Gastrocnemius medialis (tissue), 4 donors: ENCODE measurements at regions not wholly inside any gene's neighbourhood (a gene's known extent, or its start where the extent isn't known, plus 50 kb on each side); places are given as distances from the start of the nearest gene placed in this dataset.

Experiments
- ATAC-seq, 2 donors: fragments of 150-250 bp; one replicate each; pipeline ENCODE4 v1.9.1; 2016
- DNase-seq, 2 donors: peaks; one replicate each; pipeline ENCODE4 v3.0.0-alpha.2; 2019
- H3K27ac ChIP-seq, 4 donors: fragments of 200-600 bp; sonication (generic); 1 replicate in 1 of 4; 2 replicates in 3 of 4; pipeline ENCODE4 v1.5.1; 2016 to 2018; ENCODE audit warnings: mild to moderate bottlenecking in 2 of 4, moderate library complexity in 1 of 4
- H3K27me3 ChIP-seq, 3 donors: fragments of 200-600 bp; sonication (generic) in 2 of 3; 1 replicate in 1 of 3; 2 replicates in 2 of 3; pipeline versions ENCODE4 v1.5.1 to v1.6.0; 2016 to 2019; ENCODE audit warnings: mild to moderate bottlenecking in 1 of 3, moderate library complexity in 1 of 3
- H3K36me3 ChIP-seq, 2 donors: fragments of 200-600 bp; sonication (generic) in 1 of 2; one replicate each; pipeline ENCODE4 v1.5.1; 2017 to 2018
- H3K4me1 ChIP-seq, 2 donors: fragments of 200-600 bp; sonication (generic) in 1 of 2; one replicate each; pipeline ENCODE4 v1.5.1; 2016 to 2017; ENCODE audit warnings: mild to moderate bottlenecking in 2 of 2
- H3K4me3 ChIP-seq, 4 donors: fragments of 200-600 bp; sonication (generic) in 3 of 4; 1 replicate in 1 of 4; 2 replicates in 3 of 4; pipeline ENCODE4 v1.5.1; 2016 to 2019; ENCODE audit warnings: mild to moderate bottlenecking in 2 of 4
- H3K9me3 ChIP-seq, 3 donors: fragments of 200-600 bp; sonication (generic) in 2 of 3; 1 replicate in 1 of 3; 2 replicates in 2 of 3; pipeline ENCODE4 v1.5.1; 2016 to 2019
- CTCF ChIP-seq, 5 experiments: fragments of 450-650 bp in 3 of 5; fragments of 200-600 bp in 2 of 5; sonication (generic) in 2 of 5; IDR thresholded peaks in 4 of 5; conservative IDR thresholded peaks in 1 of 5; 1 replicate in 4 of 5; 2 replicates in 1 of 5; pipeline ENCODE4 v1.5.1; 2016 to 2019; ENCODE audit warnings: antibody characterized with exemption in 5 of 5, mild to moderate bottlenecking in 3 of 5, moderate library complexity in 3 of 5
- POLR2A ChIP-seq, 2 donors: fragments of 450-650 bp; IDR thresholded peaks; one replicate each; pipeline ENCODE4 v1.6.1; 2017; ENCODE audit warnings: antibody characterized with exemption in 2 of 2, mild to moderate bottlenecking in 2 of 2, moderate library complexity in 2 of 2
- in situ Hi-C, 4 donors: fragments of 200-750 bp; cut with MboI; loops; one replicate each; pipeline versions ENCODE4 v1.15.0 to v1.8.0; 2017; ENCODE audit warnings: low sequenced_read_pairs in 4 of 4
- intact Hi-C: fragments of 100-400 bp; cut with DNase I; formaldehyde crosslinking; loops from one replicate; pipeline ENCODE4 v1.15.1; 2023; ENCODE audit warnings: low total_unique reads

- H3K27ac ChIP-seq, result no peak overlapping the region
- H3K36me3 ChIP-seq, result no peaks in the 10 kb centered on the region
- no peak for TF ChIP-seq CTCF (IDR thresholded peaks at IDR 0.05 in 4 of 5, conservative IDR thresholded peaks at IDR 0.05 in 1 of 5)
- no peak for TF ChIP-seq POLR2A (IDR thresholded peaks at IDR 0.05)
- intact Hi-C loops (no loop called here), in situ Hi-C loops (loop anchor here in 1 of 4 donors (25.0 kb wide), 1 partner anchor 189 kb away; no protein-coding TSS in a partner anchor)
- H3K4me1 ChIP-seq, result no peaks in the 10 kb centered on the region
- H3K27me3 ChIP-seq, result peaks cover 0 to 15% (median 0%) of the 10 kb centered on the region in 3 donors
- DNase-seq, result no peak
- H3K9me3 ChIP-seq, result no peaks in the 10 kb centered on the region
- no peak overlapping the region for H3K4me3 ChIP-seq
- no peak for ATAC-seq
Observed at GRCh38 chr17:34125921-34126320, 129.2 kb upstream of the CCL2 start.

GRCh38 chr17:34126496-34126895 lies 128.6 kb upstream of the CCL2 start:
- intact Hi-C loops (no loop called here), in situ Hi-C loops (loop anchor here in 1 of 4 donors (25.0 kb wide), 1 partner anchor 189 kb away; no protein-coding TSS in a partner anchor)
- H3K4me3 ChIP-seq, result no peak overlapping the region
- DNase-seq, result no peak
- ATAC-seq, result no peak
- no peaks in the 10 kb centered on the region for H3K4me1 ChIP-seq
- H3K27me3 ChIP-seq, result peaks cover 0 to 15% (median 0%) of the 10 kb centered on the region in 3 donors
- no peaks in the 10 kb centered on the region for H3K36me3 ChIP-seq
- TF ChIP-seq CTCF (IDR thresholded peaks at IDR 0.05 in 4 of 5, conservative IDR thresholded peaks at IDR 0.05 in 1 of 5) (no peak), POLR2A (IDR thresholded peaks at IDR 0.05) (no peak)
- no peaks in the 10 kb centered on the region for H3K9me3 ChIP-seq
- no peak overlapping the region for H3K27ac ChIP-seq

- TF ChIP-seq POLR2A (IDR thresholded peaks at IDR 0.05) (no peak), CTCF (IDR thresholded peaks at IDR 0.05 in 4 of 5, conservative IDR thresholded peaks at IDR 0.05 in 1 of 5) (no peak)
- ATAC-seq, result no peak
- H3K9me3 ChIP-seq, result no peaks in the 10 kb centered on the region
- H3K4me3 ChIP-seq, result no peak overlapping the region
- H3K27ac ChIP-seq, result no peak overlapping the region
- intact Hi-C loops, result no loop called here
- DNase-seq, result no peak
- no peaks in the 10 kb centered on the region for H3K36me3 ChIP-seq
- H3K27me3 ChIP-seq, result peaks cover 0 to 15% (median 0%) of the 10 kb centered on the region in 3 donors
- in situ Hi-C loops, result loop anchor here in 1 of 4 donors (25.0 kb wide), 1 partner anchor 190 kb away; no protein-coding TSS in a partner anchor
- no peaks in the 10 kb centered on the region for H3K4me1 ChIP-seq
Observed at GRCh38 chr17:34126965-34127364, 128.1 kb upstream of the CCL2 start.

GRCh38 chr17:34130544-34130943 lies 124.5 kb upstream of the CCL2 start:
- no peaks in the 10 kb centered on the region for H3K36me3 ChIP-seq
- ATAC-seq (no peak), DNase-seq (no peak)
- in situ Hi-C loops, result loop anchor here in 1 of 4 donors (25.0 kb wide), 1 partner anchor 193 kb away; no protein-coding TSS in a partner anchor
- peaks cover 0 to 11% (median 0%) of the 10 kb centered on the region in 3 donors for H3K27me3 ChIP-seq
- no peak for TF ChIP-seq CTCF (IDR thresholded peaks at IDR 0.05 in 4 of 5, conservative IDR thresholded peaks at IDR 0.05 in 1 of 5)
- TF ChIP-seq POLR2A (IDR thresholded peaks at IDR 0.05), result no peak
- intact Hi-C loops, result no loop called here
- H3K27ac ChIP-seq, result no peak overlapping the region
- no peaks in the 10 kb centered on the region for H3K9me3 ChIP-seq
- no peak overlapping the region for H3K4me3 ChIP-seq
- no peaks in the 10 kb centered on the region for H3K4me1 ChIP-seq

- in situ Hi-C loops, result loop anchor here in 1 of 4 donors (25.0 kb wide), 1 partner anchor 194 kb away; no protein-coding TSS in a partner anchor
- DNase-seq, result no peak
Observed at GRCh38 chr17:34131386-34131785, 123.7 kb upstream of the CCL2 start.

More at GRCh38 chr17:34131386-34131785, 123.7 kb upstream of the CCL2 start:
- H3K4me1 ChIP-seq, result no peaks in the 10 kb centered on the region
- H3K4me3 ChIP-seq, result no peak overlapping the region
- H3K36me3 ChIP-seq, result no peaks in the 10 kb centered on the region
- no peak for TF ChIP-seq CTCF (IDR thresholded peaks at IDR 0.05 in 4 of 5, conservative IDR thresholded peaks at IDR 0.05 in 1 of 5)
- TF ChIP-seq POLR2A (IDR thresholded peaks at IDR 0.05), result no peak
- no peaks in the 10 kb centered on the region for H3K9me3 ChIP-seq
- no peak for ATAC-seq
- H3K27me3 ChIP-seq, result peaks cover 0 to 11% (median 0%) of the 10 kb centered on the region in 3 donors
- H3K27ac ChIP-seq, result no peak overlapping the region
- intact Hi-C loops, result no loop called here
